NB4 (cell line): ENCODE measurements at regions not wholly inside any gene's neighbourhood (a gene's known extent, or its start where the extent isn't known, plus 50 kb on each side); places are given as distances from the start of the nearest gene placed in this dataset.

ENCODE experiments used
- CTCF ChIP-seq: IDR thresholded peaks from one replicate; pipeline ENCODE4 v1.5.1; 2012; ENCODE audit warnings: low read depth, low read length
- MYC ChIP-seq: IDR thresholded peaks from 2 replicates; pipeline ENCODE4 v1.6.1; 2011; ENCODE audit warnings: low read depth, low read length
- POLR2A ChIP-seq: IDR thresholded peaks from 2 replicates; pipeline ENCODE4 v1.6.1; 2011; ENCODE audit warnings: mild to moderate bottlenecking; ENCODE audit not compliant: insufficient read length; ENCODE audit errors: extremely low read depth
- TF ChIP-seq, protein P1 (sequence below): IDR thresholded peaks from 2 replicates; pipeline ENCODE4 v1.6.1; 2011; ENCODE audit warnings: low read depth, low read length

- TF ChIP-seq CTCF, result no peak
- TF ChIP-seq POLR2A, result no peak
- TF ChIP-seq, protein P1, sequence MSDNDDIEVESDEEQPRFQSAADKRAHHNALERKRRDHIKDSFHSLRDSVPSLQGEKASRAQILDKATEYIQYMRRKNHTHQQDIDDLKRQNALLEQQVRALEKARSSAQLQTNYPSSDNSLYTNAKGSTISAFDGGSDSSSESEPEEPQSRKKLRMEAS, result no peak
- no peak for TF ChIP-seq MYC
These were observed 331.0 kb upstream of the RGMB start for GRCh38 chr5:98442448-98442847.
